Fibroblast of mammary gland (primary cell): ENCODE measurements at regions not wholly inside any gene's neighbourhood (a gene's known extent, or its start where the extent isn't known, plus 50 kb on each side); places are given as distances from the start of the nearest gene placed in this dataset.

Experiments used
- DNase-seq: peaks from one replicate; pipeline ENCODE4 v3.0.0-alpha.2; 2010; ENCODE audit warnings: low read depth
- H3K4me3 ChIP-seq: 2 replicates; pipeline ENCODE4 v1.5.1; 2011; ENCODE audit warnings: low read depth, mild to moderate bottlenecking, low read length, moderate library complexity; ENCODE audit not compliant: control insufficient read depth
- CTCF ChIP-seq: conservative IDR thresholded peaks from 2 replicates; pipeline ENCODE4 v1.5.1; 2011; ENCODE audit warnings: low read depth, low read length, inconsistent platforms; ENCODE audit not compliant: control insufficient read depth, insufficient read depth

GRCh38 chr5:27906481-27906880, 868.1 kb upstream of the CDH9 start:
- no peak for TF ChIP-seq CTCF
- H3K4me3 ChIP-seq: no peak overlapping the region
- DNase-seq: no peak

DNA sequence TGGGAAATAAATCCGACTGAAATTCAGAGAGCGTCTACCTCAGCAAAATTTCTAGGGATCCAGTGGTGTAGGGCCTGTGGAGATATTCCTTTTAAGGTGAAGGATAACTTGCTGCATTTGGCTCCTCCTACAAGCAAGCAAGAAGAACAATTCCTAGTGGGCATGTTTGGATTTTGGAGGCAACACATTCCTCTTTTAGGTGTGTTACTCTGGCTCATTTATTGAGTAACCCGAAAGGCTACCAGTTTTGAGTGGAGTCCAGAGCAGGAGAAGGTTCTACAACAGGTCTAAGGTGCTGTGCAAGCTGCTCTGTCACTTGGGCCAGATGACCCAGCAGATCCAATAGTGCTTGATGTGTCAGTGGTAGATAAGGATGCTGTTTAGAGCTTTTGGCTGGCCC, 862.4 kb upstream of the CDH9 start:
- no peak for TF ChIP-seq CTCF
- H3K4me3 ChIP-seq: no peak overlapping the region
- DNase-seq: no peak

DNA sequence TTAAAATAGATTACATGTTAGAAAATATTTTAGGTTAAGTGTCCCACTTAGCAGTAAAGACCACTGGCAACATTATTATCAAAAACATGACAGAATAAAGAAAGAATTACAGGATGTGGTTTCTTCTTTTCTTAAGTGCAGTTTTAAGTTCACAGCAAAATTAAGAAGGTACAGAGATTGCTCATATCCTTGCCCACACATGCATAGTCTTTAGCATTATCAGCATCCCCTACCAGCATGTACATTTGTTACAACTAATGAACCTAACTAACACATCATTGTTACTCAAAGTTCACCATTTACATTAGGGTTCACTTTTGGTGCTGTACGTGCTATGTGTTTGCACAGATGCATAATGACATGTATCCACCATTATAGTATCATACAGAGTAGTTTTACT, 837.7 kb upstream of the CDH9 start:
- no peak for DNase-seq
- no peak for TF ChIP-seq CTCF
- no peak overlapping the region for H3K4me3 ChIP-seq

GRCh38 chr5:27875148-27875547, 836.8 kb upstream of the CDH9 start:
- H3K4me3 ChIP-seq: no peak overlapping the region
- TF ChIP-seq CTCF: no peak
- no peak for DNase-seq

DNA sequence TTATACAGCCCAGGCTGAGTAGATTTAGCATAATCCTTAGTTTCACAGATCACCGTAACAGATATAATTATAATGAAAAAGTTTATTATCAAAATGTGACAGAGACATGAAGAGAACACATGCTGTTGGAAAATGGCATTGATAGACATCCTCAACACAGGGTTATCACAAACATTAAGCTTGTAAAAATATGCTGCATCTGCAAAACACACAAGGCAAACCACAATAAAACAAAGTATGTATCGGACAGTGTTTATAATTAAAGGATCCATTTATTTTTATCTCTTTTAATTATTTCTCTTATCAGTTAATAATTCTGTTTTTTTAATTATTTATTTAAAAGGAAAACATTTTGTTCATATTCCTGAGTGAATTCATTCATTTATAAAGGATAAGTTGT, 829.9 kb upstream of the CDH9 start:
- H3K4me3 ChIP-seq: no peak overlapping the region

DNA sequence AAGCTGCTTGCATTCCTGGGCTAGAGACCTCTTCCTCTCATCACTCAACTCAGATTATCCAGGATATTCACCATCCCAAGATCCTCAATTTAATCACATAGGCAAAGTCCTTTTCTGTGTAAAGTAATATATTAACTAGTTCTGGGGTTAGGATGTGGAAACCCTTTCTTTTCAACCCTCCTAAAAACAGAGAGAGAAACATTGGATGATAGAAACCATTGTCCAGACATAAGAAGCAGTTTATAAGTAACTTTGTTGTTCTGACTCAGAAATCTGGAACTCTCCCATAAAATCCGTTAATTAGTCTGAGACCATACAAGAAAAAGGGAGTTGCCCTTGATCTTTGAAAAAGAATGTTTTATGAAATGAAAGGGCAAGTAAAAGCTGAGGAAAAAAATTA, 817.1 kb upstream of the CDH9 start:
- no peak overlapping the region for H3K4me3 ChIP-seq

More for the DNA sequence above, 829.9 kb upstream of the CDH9 start:
- no peak for TF ChIP-seq CTCF
- DNase-seq: no peak

More for the DNA sequence above, 817.1 kb upstream of the CDH9 start:
- no peak for DNase-seq
- TF ChIP-seq CTCF: no peak
